ENCODE measurements at regions not wholly inside any gene's neighbourhood (a gene's known extent, or its start where the extent isn't known, plus 50 kb on each side); places are given as distances from the start of the nearest gene placed in this dataset.

- no peak for TF ChIP-seq NR2F2 (IDR thresholded peaks at IDR 0.05; ENCODE audit: borderline replicate concordance, low read depth)
- no peak for TF ChIP-seq NKX3-1 (CRISPR knock-in tag; IDR thresholded peaks at IDR 0.05)
- TF ChIP-seq HNRNPUL1 (IDR thresholded peaks at IDR 0.05; ENCODE audit: low read depth, low read length): no peak
These were observed 75.2 kb downstream of the TNFAIP2 start (continued) for GRCh38 chr14:103198131-103199105.

- Histone ChIP-seq H3K79me2 (ENCODE audit: insufficient read depth, low read length) (no peaks in the 10 kb centered on the region), H3K4me3 (replicated peaks in 1 of 3; ENCODE audit: insufficient read depth in 1 of 3, low read depth in 2 of 3, low read length in 3 of 3) (no peak overlapping the region), H4K20me1 (ENCODE audit: insufficient read depth, low read length) (no peaks in the 10 kb centered on the region), H3K27me3 (ENCODE audit: control insufficient read depth in 1 of 2, insufficient read depth in 2 of 2, low read length in 2 of 2) (no peaks in the 10 kb centered on the region), H3K36me3 (replicated peaks in 1 of 2; ENCODE audit: control insufficient read depth in 1 of 2, insufficient read depth in 2 of 2, low read length in 2 of 2) (no peaks in the 10 kb centered on the region), H3K9me3 (ENCODE audit: low read length) (peaks cover 6% of the 10 kb centered on the region), H2AFZ (ENCODE audit: low read length) (no peak overlapping the region), H3K4me2 (ENCODE audit: low read depth, low read length) (peak overlapping the region; percentile 29; the same call in 1 of the 2 replicates), H3K27ac (ENCODE audit: extremely low read length, insufficient read depth, low read length) (no peak overlapping the region), H3K9ac (ENCODE audit: insufficient read depth, low read depth, low read length) (no peak overlapping the region), H3K4me1 (ENCODE audit: insufficient read depth, low read length) (peaks cover 20% of the 10 kb centered on the region)
- intact Hi-C loops (cut with micrococcal nuclease; ENCODE audit: unreplicated experiment) (no loop called here), in situ Hi-C loops (cut with HindIII; ENCODE audit: extremely low pct_ligation_motif_present, low pct_unique_long_range_greater_than_20kb) (no loop called here)
- CTCF ChIA-PET (ENCODE audit: low intra/inter-chr PET ratio, low total read pairs): no interaction called here
- POLR2A ChIA-PET: no interaction called here
- FAIRE-seq (no peak), ATAC-seq (no peak), DNase-seq (ENCODE audit: low spot score) (no peak)
- BruUV-seq (replicated peaks): no TSS peak
- 38% methylated on average over 6 of the region's 6 CpGs for WGBS (ENCODE audit: low lambda C conversion rate)
- TF ChIP-seq, protein P1, sequence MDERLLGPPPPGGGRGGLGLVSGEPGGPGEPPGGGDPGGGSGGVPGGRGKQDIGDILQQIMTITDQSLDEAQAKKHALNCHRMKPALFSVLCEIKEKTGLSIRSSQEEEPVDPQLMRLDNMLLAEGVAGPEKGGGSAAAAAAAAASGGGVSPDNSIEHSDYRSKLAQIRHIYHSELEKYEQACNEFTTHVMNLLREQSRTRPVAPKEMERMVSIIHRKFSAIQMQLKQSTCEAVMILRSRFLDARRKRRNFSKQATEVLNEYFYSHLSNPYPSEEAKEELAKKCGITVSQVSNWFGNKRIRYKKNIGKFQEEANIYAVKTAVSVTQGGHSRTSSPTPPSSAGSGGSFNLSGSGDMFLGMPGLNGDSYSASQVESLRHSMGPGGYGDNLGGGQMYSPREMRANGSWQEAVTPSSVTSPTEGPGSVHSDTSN (CRISPR knock-in tag; IDR thresholded peaks at IDR 0.05): no peak
- TF ChIP-seq, protein P2, sequence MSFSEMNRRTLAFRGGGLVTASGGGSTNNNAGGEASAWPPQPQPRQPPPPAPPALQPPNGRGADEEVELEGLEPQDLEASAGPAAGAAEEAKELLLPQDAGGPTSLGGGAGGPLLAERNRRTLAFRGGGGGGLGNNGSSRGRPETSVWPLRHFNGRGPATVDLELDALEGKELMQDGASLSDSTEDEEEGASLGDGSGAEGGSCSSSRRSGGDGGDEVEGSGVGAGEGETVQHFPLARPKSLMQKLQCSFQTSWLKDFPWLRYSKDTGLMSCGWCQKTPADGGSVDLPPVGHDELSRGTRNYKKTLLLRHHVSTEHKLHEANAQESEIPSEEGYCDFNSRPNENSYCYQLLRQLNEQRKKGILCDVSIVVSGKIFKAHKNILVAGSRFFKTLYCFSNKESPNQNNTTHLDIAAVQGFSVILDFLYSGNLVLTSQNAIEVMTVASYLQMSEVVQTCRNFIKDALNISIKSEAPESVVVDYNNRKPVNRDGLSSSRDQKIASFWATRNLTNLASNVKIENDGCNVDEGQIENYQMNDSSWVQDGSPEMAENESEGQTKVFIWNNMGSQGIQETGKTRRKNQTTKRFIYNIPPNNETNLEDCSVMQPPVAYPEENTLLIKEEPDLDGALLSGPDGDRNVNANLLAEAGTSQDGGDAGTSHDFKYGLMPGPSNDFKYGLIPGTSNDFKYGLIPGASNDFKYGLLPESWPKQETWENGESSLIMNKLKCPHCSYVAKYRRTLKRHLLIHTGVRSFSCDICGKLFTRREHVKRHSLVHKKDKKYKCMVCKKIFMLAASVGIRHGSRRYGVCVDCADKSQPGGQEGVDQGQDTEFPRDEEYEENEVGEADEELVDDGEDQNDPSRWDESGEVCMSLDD (CRISPR knock-in tag; IDR thresholded peaks at IDR 0.05; ENCODE audit: borderline replicate concordance): no peak
- TF ChIP-seq FOXK1 (CRISPR knock-in tag; IDR thresholded peaks at IDR 0.05; ENCODE audit: borderline replicate concordance, low read depth) (no peak), DMTF1 (CRISPR knock-in tag; IDR thresholded peaks at IDR 0.05) (no peak), KLF16 (CRISPR knock-in tag; IDR thresholded peaks at IDR 0.05) (no peak), YEATS4 (CRISPR knock-in tag; IDR thresholded peaks at IDR 0.05; ENCODE audit: borderline replicate concordance) (no peak)
These were observed 75.9 kb downstream of the TNFAIP2 start for GRCh38 chr14:103199124-103199523.

Measured in HepG2 (cell line).